OCI-LY3 (cell line): ENCODE measurements at regions not wholly inside any gene's neighbourhood (a gene's known extent, or its start where the extent isn't known, plus 50 kb on each side); places are given as distances from the start of the nearest gene placed in this dataset.

Experiments used
- H2AFZ ChIP-seq: fragments of 200-600, 300-600 bp; shearing (Covaris generic); 2 replicates; pipeline ENCODE4 v1.6.0; 2014; ENCODE audit warnings: antibody characterized with exemption, low read depth, low read length
- H3K27ac ChIP-seq: fragments of 200-600, 300-600 bp; sonication (generic); 2 replicates; pipeline ENCODE4 v1.5.1; 2014; ENCODE audit warnings: mild to moderate bottlenecking, low read length, moderate library complexity, mixed read lengths
- H3K27me3 ChIP-seq: fragments of 200-600, 300-600 bp; sonication (generic); 2 replicates; pipeline ENCODE4 v1.6.1; 2014; ENCODE audit warnings: low read depth, low read length, mixed read lengths
- H3K36me3 ChIP-seq: fragments of 200-600, 300-600 bp; sonication (generic); replicated peaks from 2 replicates; pipeline ENCODE3; 2014; ENCODE audit warnings: low read depth, low read length, mixed read lengths
- H3K4me1 ChIP-seq: fragments of 300-600, 200-600 bp; sonication (generic); 2 replicates; pipeline ENCODE4 v1.6.1; 2014; ENCODE audit warnings: low read length, mixed read lengths
- H3K4me2 ChIP-seq: fragments of 200-600, 300-600 bp; sonication (generic); 2 replicates; pipeline ENCODE4 v1.6.1; 2014; ENCODE audit warnings: low read length, mixed read lengths
- H3K4me3 ChIP-seq: fragments of 300-600, 200-600 bp; sonication (generic); 2 replicates; pipeline ENCODE4 v1.5.1; 2014; ENCODE audit warnings: antibody characterized with exemption, mild to moderate bottlenecking, low read length, moderate library complexity
- H3K79me2 ChIP-seq: fragments of 300-600, 200-600 bp; shearing (Covaris generic); 2 replicates; pipeline ENCODE4 v1.6.1; 2014; ENCODE audit warnings: mild to moderate bottlenecking, low read length, mixed read lengths
- H3K9ac ChIP-seq: fragments of 300-600, 200-600 bp; shearing (Covaris generic); 2 replicates; pipeline ENCODE4 v1.6.0; 2014; ENCODE audit warnings: mild to moderate bottlenecking, low read length, moderate library complexity
- H3K9me3 ChIP-seq: fragments of 200-600, 300-600 bp; shearing (Covaris generic); 2 replicates; pipeline ENCODE4 v1.6.1; 2014; ENCODE audit warnings: low read length, mixed read lengths; ENCODE audit not compliant: insufficient read depth
- H4K20me1 ChIP-seq: fragments of 200-600, 300-600 bp; sonication (generic); 2 replicates; pipeline ENCODE4 v1.6.1; 2016; ENCODE audit warnings: low read length, mixed read lengths; ENCODE audit not compliant: insufficient read depth
- EZH2phosphoT487 ChIP-seq: fragments of 200-600 bp; shearing (Covaris generic); IDR thresholded peaks from 2 replicates; pipeline ENCODE4 v1.6.1; 2018; ENCODE audit warnings: antibody characterized with exemption, mixed run types, low read depth
- TF ChIP-seq, protein P1 (sequence below): fragments of 200-600, 300-600 bp; sonication (generic); IDR thresholded peaks from 2 replicates; pipeline ENCODE4 v1.5.1; 2014; ENCODE audit warnings: antibody characterized with exemption, low read length, low read depth

DNA sequence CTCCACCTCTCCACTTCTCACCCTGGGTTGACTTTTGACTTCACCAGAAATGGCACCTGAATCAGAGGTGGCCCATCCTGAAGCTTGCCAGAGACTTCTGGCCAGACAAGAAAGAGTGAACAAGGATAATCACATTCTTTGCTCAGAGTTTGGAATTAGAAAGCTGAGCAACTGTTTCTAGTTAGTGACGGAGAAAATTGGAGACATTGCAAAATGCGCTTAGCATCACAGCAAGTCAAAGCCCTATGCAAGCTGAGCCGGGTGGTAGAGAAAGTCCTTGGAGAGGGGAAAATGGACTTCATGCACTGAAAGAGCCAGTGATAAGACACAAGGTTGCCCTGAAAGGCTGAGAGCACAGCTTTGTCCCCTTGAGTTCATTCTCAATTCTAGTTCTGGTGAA, 161.8 kb downstream of the PAH start:
- no peaks in the 10 kb centered on the region for H3K27me3 ChIP-seq
- no peak overlapping the region for H3K4me3 ChIP-seq
- peaks cover 6% of the 10 kb centered on the region for H3K4me1 ChIP-seq
- H3K27ac ChIP-seq = no peak overlapping the region
- H3K36me3 ChIP-seq = no peaks in the 10 kb centered on the region
- TF ChIP-seq EZH2phosphoT487 = no peak
- TF ChIP-seq, protein P1, sequence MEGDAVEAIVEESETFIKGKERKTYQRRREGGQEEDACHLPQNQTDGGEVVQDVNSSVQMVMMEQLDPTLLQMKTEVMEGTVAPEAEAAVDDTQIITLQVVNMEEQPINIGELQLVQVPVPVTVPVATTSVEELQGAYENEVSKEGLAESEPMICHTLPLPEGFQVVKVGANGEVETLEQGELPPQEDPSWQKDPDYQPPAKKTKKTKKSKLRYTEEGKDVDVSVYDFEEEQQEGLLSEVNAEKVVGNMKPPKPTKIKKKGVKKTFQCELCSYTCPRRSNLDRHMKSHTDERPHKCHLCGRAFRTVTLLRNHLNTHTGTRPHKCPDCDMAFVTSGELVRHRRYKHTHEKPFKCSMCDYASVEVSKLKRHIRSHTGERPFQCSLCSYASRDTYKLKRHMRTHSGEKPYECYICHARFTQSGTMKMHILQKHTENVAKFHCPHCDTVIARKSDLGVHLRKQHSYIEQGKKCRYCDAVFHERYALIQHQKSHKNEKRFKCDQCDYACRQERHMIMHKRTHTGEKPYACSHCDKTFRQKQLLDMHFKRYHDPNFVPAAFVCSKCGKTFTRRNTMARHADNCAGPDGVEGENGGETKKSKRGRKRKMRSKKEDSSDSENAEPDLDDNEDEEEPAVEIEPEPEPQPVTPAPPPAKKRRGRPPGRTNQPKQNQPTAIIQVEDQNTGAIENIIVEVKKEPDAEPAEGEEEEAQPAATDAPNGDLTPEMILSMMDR = no peak
- H2AFZ ChIP-seq = no peak overlapping the region
- H3K4me2 ChIP-seq = no peak overlapping the region
- H4K20me1 ChIP-seq = no peaks in the 10 kb centered on the region
- H3K9ac ChIP-seq = no peak overlapping the region
- no peaks in the 10 kb centered on the region for H3K9me3 ChIP-seq
- H3K79me2 ChIP-seq = no peaks in the 10 kb centered on the region

DNA sequence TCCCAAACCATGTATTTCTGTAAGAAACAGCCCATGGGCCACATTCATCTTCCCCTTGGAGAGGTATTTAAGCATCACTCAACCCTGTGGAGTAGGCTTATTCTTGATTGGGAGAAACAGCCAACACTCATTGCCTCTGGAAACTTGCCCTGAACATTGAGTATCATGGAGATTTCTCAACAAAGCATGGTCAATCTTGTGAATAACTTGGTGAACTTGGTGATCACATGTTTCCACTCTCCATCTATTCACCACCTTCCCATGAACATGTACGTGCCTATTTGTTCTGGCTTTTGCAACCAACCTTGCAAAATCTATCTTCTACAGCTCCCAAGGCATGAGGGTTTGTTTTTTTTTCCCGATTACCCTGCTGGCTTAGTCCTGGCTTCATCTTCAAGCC, 163.2 kb downstream of the PAH start:
- Histone ChIP-seq H3K9ac (no peak overlapping the region), H4K20me1 (no peaks in the 10 kb centered on the region), H3K4me1 (peaks cover 10% of the 10 kb centered on the region), H3K36me3 (no peaks in the 10 kb centered on the region), H3K9me3 (no peaks in the 10 kb centered on the region), H3K27me3 (no peaks in the 10 kb centered on the region), H3K27ac (no peak overlapping the region), H3K4me2 (no peak overlapping the region), H3K79me2 (no peaks in the 10 kb centered on the region), H3K4me3 (no peak overlapping the region), H2AFZ (no peak overlapping the region)
- TF ChIP-seq, protein P1 = no peak
- no peak for TF ChIP-seq EZH2phosphoT487

DNA sequence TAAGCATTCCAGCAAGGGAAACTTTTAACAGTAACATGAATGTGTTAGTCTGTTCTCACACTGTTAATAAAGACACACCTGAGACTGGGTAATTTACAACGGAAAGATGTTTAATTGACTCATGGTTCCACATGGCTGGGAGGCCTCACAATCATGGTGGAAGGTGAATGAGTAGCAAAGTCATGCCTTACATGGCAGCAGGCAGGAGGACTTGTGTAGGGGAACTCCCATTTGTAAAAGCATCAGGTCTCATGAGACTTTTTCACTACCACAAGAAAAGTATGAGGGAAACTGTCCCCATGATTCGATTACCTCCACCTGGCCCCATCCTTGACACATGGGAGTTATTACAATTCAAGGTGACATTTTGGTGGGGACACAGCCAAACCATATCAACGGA, 168.3 kb downstream of the PAH start:
- no peak overlapping the region for H3K9ac ChIP-seq
- H3K4me2 ChIP-seq = no peak overlapping the region
- no peak for TF ChIP-seq EZH2phosphoT487
- TF ChIP-seq, protein P1 = no peak
- no peaks in the 10 kb centered on the region for H3K79me2 ChIP-seq
- H3K4me3 ChIP-seq = no peak overlapping the region
- H3K4me1 ChIP-seq = peaks cover 8% of the 10 kb centered on the region
- H3K36me3 ChIP-seq = no peaks in the 10 kb centered on the region
- no peak overlapping the region for H3K27ac ChIP-seq
- no peaks in the 10 kb centered on the region for H4K20me1 ChIP-seq
- no peaks in the 10 kb centered on the region for H3K27me3 ChIP-seq
- H2AFZ ChIP-seq = no peak overlapping the region
- no peaks in the 10 kb centered on the region for H3K9me3 ChIP-seq

DNA sequence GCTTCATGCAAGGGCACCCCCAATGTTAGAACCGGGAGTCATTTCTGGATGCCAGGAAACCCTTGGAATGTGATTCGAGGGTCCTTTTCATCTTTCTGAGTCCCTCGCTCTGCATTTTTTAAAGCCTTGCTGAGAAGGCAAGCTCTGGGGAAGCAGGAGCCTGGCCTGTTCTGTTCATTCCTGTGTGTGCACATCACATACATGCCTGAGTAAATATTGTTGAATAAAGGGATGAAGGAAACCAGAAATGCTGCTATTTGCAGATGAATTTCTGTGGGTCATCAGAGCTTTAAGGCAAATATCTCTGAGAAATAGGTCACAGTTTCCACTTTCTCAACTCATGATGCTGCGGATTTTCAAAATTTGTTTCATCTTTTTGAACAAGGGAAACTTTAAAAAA, 170.1 kb downstream of the PAH start:
- H2AFZ ChIP-seq = no peak overlapping the region
- TF ChIP-seq, protein P1 = no peak
- no peak for TF ChIP-seq EZH2phosphoT487

More for the DNA sequence above, 170.1 kb downstream of the PAH start:
- no peak overlapping the region for H3K27ac ChIP-seq
- no peaks in the 10 kb centered on the region for H3K27me3 ChIP-seq
- no peak overlapping the region for H3K9ac ChIP-seq
- H3K79me2 ChIP-seq = no peaks in the 10 kb centered on the region
- H4K20me1 ChIP-seq = no peaks in the 10 kb centered on the region
- no peak overlapping the region for H3K4me2 ChIP-seq
- H3K4me1 ChIP-seq = peaks cover 8% of the 10 kb centered on the region
- no peaks in the 10 kb centered on the region for H3K36me3 ChIP-seq
- H3K4me3 ChIP-seq = no peak overlapping the region
- H3K9me3 ChIP-seq = no peaks in the 10 kb centered on the region
